ENCODE measurements at regions not wholly inside any gene's neighbourhood (a gene's known extent, or its start where the extent isn't known, plus 50 kb on each side); places are given as distances from the start of the nearest gene placed in this dataset.
A peak's percentile ranks its signal among the peaks of the same experiment; 100 is the strongest.

DNA sequence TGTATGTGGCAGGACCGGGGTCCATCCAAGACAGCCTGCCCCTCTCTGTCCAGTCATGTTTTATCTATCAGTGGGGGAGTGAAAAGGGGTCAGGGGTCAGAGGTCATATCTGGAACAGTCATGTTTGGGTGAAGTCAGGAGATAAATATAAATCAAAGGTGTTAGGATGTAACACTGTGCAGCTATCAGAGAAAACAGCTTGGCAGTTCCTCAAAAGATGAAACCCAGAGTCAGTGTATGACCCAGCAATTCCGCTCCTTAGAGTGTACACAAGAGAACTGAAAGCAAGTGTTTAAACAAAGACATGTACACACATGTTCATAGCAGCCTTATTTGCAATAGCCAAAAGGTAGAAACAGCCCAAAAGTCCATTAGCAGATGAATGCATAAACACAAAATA, 361.3 kb downstream of the FOXL1 start:
- DNase-seq (no peak), FAIRE-seq (no peak)
- Histone ChIP-seq H3K9me3 (ENCODE audit: control insufficient read depth in 2 of 3, insufficient read depth in 1 of 3, low read length in 3 of 3) (peaks cover 0 to 19% (median 0%) of the 10 kb centered on the region in 3 donors), H3K36me3 (ENCODE audit: control insufficient read depth in 2 of 3, insufficient read depth in 3 of 3, low read length in 3 of 3) (no peaks in the 10 kb centered on the region), H3K4me1 (ENCODE audit: control insufficient read depth in 2 of 3, insufficient read depth in 2 of 3, low read depth in 1 of 3, low read length in 3 of 3) (no peaks in the 10 kb centered on the region), H3K4me3 (ENCODE audit: low read length in 3 of 3) (no peak overlapping the region), H3K27me3 (ENCODE audit: control insufficient read depth, insufficient read depth, low read length) (no peaks in the 10 kb centered on the region), H3K9ac (ENCODE audit: low read length in 3 of 3) (no peak overlapping the region), H3K27ac (ENCODE audit: low read depth in 2 of 2, low read length in 2 of 2) (no peak overlapping the region)
- intact Hi-C loops (cut with DNase I) = no loop called here
- TF ChIP-seq, protein P1, sequence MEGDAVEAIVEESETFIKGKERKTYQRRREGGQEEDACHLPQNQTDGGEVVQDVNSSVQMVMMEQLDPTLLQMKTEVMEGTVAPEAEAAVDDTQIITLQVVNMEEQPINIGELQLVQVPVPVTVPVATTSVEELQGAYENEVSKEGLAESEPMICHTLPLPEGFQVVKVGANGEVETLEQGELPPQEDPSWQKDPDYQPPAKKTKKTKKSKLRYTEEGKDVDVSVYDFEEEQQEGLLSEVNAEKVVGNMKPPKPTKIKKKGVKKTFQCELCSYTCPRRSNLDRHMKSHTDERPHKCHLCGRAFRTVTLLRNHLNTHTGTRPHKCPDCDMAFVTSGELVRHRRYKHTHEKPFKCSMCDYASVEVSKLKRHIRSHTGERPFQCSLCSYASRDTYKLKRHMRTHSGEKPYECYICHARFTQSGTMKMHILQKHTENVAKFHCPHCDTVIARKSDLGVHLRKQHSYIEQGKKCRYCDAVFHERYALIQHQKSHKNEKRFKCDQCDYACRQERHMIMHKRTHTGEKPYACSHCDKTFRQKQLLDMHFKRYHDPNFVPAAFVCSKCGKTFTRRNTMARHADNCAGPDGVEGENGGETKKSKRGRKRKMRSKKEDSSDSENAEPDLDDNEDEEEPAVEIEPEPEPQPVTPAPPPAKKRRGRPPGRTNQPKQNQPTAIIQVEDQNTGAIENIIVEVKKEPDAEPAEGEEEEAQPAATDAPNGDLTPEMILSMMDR (IDR thresholded peaks at IDR 0.05; ENCODE audit: borderline replicate concordance, extremely low read depth, insufficient read depth) = no peak

DNA sequence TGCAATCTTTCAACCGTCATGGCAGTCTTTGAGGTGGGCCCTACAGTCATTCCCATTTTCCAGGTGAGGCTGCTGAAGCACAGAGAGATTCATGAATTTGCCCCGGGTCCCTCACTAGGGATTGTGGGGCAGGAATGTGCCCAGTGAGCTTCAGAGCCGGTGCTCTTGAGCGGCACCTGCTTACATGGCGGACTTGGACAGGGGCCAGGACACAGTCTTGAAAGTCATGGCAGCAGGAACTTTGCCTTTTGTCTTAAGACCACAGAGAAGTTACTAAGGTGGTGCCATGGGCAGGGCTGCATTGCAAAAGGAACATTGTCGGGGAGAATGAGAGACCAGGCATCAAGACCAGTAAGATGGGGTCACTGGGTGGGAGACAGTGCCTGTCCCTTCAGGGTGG, 363.4 kb downstream of the FOXL1 start:
- peak in 1 of 5 donors; percentile 30 for DNase-seq
- no peak overlapping the region for H3K9ac ChIP-seq (ENCODE audit: low read length in 3 of 3)
- intact Hi-C loops (cut with DNase I) = no loop called here

DNA sequence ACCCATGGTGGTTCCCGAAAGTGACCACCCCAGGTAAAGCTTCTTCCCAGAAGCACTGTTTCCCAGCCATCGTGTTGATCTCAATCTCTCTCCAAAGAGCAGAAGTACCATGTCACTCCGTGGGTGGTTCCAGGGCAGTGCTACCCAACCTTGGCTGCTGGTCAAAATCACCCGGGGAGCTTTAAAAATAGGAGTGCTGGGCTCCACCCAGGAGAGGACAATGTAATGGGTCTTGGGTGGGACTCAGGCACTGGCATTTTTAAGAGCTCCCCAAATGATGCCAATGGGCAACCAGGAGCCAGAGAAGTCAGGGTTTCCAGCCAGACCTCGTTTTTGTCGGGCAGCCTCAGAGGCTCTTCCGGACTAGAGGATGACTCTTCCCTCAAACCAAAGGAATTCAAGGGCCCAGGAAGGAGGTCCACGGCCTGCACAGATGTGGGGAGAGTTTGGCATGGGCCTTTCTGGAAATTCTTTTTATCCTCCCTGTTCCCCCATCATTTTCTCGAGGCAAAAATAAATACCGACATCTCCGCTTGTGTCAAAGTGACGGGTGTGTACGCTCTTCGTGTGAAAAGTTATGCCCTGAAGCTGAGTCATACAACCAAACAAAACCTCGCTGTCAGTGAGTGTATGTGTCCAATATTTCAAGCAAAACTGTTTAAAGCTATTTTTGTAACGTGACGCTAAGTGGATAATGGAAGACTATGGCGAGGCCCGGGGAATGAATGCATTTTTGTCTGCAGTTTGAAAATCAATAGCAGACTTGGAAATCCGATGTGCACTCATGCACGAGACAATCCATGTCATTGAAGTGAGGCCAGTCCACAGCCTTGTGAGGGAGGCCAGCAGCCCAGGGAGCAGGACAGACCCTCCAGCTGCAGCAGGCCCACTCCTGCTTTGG, 364.1 kb downstream of the FOXL1 start:
- no peak overlapping the region for H3K27ac ChIP-seq (ENCODE audit: low read depth in 2 of 2, low read length in 2 of 2)
- no peaks in the 10 kb centered on the region for H3K4me1 ChIP-seq (ENCODE audit: control insufficient read depth in 2 of 3, insufficient read depth in 2 of 3, low read depth in 1 of 3, low read length in 3 of 3)
- H3K9me3 ChIP-seq (ENCODE audit: control insufficient read depth in 2 of 3, insufficient read depth in 1 of 3, low read length in 3 of 3) = peaks cover 0 to 19% (median 0%) of the 10 kb centered on the region in 3 donors
- H3K36me3 ChIP-seq (ENCODE audit: control insufficient read depth in 2 of 3, insufficient read depth in 3 of 3, low read length in 3 of 3) = no peaks in the 10 kb centered on the region
- DNase-seq = peak in 1 of 5 donors; percentile 19
- FAIRE-seq = no peak
- TF ChIP-seq, protein P1 (IDR thresholded peaks at IDR 0.05; ENCODE audit: borderline replicate concordance, extremely low read depth, insufficient read depth) = no peak
- H3K9ac ChIP-seq (ENCODE audit: low read length in 3 of 3) = no peak overlapping the region
- H3K27me3 ChIP-seq (ENCODE audit: control insufficient read depth, insufficient read depth, low read length) = no peaks in the 10 kb centered on the region
- intact Hi-C loops (cut with DNase I) = no loop called here
- H3K4me3 ChIP-seq (ENCODE audit: low read length in 3 of 3) = no peak overlapping the region

More for the DNA sequence above, 363.4 kb downstream of the FOXL1 start:
- Histone ChIP-seq H3K27ac (ENCODE audit: low read depth in 2 of 2, low read length in 2 of 2) (no peak overlapping the region), H3K4me1 (ENCODE audit: control insufficient read depth in 2 of 3, insufficient read depth in 2 of 3, low read depth in 1 of 3, low read length in 3 of 3) (no peaks in the 10 kb centered on the region), H3K27me3 (ENCODE audit: control insufficient read depth, insufficient read depth, low read length) (no peaks in the 10 kb centered on the region), H3K9me3 (ENCODE audit: control insufficient read depth in 2 of 3, insufficient read depth in 1 of 3, low read length in 3 of 3) (peaks cover 0 to 19% (median 0%) of the 10 kb centered on the region in 3 donors), H3K36me3 (ENCODE audit: control insufficient read depth in 2 of 3, insufficient read depth in 3 of 3, low read length in 3 of 3) (no peaks in the 10 kb centered on the region), H3K4me3 (ENCODE audit: low read length in 3 of 3) (no peak overlapping the region)
- FAIRE-seq = no peak
- TF ChIP-seq, protein P1 (IDR thresholded peaks at IDR 0.05; ENCODE audit: borderline replicate concordance, extremely low read depth, insufficient read depth) = no peak

Data from kidney (tissue), 13 donors.